ENCODE measurements at regions not wholly inside any gene's neighbourhood (a gene's known extent, or its start where the extent isn't known, plus 50 kb on each side); places are given as distances from the start of the nearest gene placed in this dataset.

DNA sequence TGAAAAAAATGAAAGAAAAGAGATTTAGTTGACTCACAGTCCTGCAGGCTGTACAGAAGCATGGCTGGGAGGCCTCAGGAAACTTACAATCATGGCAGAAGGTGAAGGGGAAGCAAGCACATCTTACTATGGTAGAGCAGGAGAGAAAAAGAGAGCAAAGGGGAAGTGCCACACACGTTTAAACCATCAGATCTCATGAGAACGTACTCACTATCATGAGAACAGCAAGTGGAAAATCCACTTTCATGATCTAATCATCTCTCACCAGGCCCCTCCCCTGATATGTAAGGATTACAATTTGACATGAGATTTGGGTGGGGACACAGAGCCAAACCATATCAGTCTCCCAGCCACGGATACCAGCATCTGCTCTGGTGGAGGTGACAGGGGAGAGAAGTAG, 50.8 kb upstream of the CPOX start:
- Mint-ChIP-seq H3K27ac (no peak overlapping the region), H3K27me3 (peaks cover 15% of the 10 kb centered on the region), H3K4me3 (no peak overlapping the region), H3K36me3 (no peaks in the 10 kb centered on the region), H3K4me1 (ENCODE audit: low read depth) (no peaks in the 10 kb centered on the region), H3K9me3 (peaks cover 2% of the 10 kb centered on the region)
- intact Hi-C loops (cut with micrococcal nuclease): no loop called here
- POLR2A ChIA-PET: no interaction called here
- CTCF ChIA-PET: no interaction called here
- no peak for DNase-seq

DNA sequence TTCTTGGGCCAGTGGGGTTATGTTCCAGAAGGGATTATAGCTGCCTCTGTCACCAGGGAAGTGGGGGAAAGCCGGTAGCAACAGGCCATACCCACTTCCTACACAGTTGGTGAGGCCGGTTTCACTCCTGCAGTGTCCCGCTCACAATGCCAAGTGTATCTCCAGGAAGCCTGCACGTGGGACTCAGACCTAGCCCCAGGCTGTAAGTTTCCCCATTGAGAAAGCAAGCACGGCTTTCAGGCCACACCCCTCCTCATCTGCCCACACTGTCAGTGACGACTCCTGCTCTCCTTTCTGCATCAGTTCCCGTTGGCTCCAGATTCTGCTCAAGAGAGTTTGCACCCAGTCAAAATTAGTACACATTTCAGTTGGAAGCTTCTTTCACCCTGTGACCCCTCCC, 51.6 kb upstream of the CPOX start:
- POLR2A ChIA-PET: no interaction called here
- CTCF ChIA-PET: no interaction called here
- no peaks in the 10 kb centered on the region for H3K36me3 Mint-ChIP-seq
- DNase-seq: no peak
- H3K4me3 Mint-ChIP-seq: no peak overlapping the region
- H3K9me3 Mint-ChIP-seq: no peaks in the 10 kb centered on the region
- H3K27ac Mint-ChIP-seq: no peak overlapping the region
- intact Hi-C loops (cut with micrococcal nuclease): no loop called here
- peaks cover 14% of the 10 kb centered on the region for H3K27me3 Mint-ChIP-seq
- no peaks in the 10 kb centered on the region for H3K4me1 Mint-ChIP-seq (ENCODE audit: low read depth)

DNA sequence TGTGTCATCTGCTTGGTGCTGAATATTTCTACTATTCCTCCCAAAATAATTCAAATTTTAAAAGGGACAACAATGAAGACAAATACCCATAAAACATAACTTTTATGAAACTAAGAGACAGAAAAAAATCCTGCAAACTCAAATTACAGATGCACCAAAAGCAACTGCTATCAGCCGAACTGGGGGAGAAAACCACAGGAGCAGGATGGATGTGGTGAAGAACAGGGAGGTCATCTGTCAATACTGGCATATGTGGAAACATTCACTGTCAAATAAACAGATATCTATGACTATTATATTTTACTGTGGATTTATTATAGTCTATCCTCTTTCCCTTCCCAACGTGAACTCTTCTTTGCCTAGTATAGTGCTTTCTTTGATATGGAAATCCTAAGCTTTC, 53.3 kb upstream of the CPOX start:
- no peaks in the 10 kb centered on the region for H3K36me3 Mint-ChIP-seq
- intact Hi-C loops (cut with micrococcal nuclease): no loop called here
- no peak for DNase-seq
- H3K4me1 Mint-ChIP-seq (ENCODE audit: low read depth): no peaks in the 10 kb centered on the region
- H3K9me3 Mint-ChIP-seq: no peaks in the 10 kb centered on the region
- H3K27me3 Mint-ChIP-seq: peaks cover 12% of the 10 kb centered on the region
- no peak overlapping the region for H3K27ac Mint-ChIP-seq
- ChIA-PET CTCF (no interaction called here), POLR2A (no interaction called here)
- no peak overlapping the region for H3K4me3 Mint-ChIP-seq

DNA sequence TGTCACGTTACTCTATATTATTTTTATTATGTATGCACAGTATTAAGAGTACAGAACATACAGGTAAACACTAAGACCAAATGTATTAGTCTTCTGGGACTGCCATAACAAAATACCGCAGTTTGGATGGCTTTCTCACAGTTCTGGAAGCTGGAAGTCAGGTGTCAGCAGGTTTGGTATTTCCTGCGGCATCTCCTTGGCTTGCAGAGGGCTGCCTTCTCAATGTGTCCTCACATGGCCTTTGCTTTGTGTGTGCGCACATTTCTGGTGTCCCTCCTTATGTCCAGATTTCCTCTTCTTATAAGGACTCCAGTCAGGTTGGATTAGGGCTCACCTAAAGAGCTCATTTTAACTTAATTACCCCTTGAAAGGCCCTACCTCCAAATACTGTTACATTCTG, 53.8 kb upstream of the CPOX start:
- Mint-ChIP-seq H3K27ac (no peak overlapping the region), H3K36me3 (no peaks in the 10 kb centered on the region), H3K4me3 (no peak overlapping the region), H3K9me3 (no peaks in the 10 kb centered on the region), H3K4me1 (ENCODE audit: low read depth) (no peaks in the 10 kb centered on the region), H3K27me3 (peaks cover 12% of the 10 kb centered on the region)
- no peak for DNase-seq
- intact Hi-C loops (cut with micrococcal nuclease): no loop called here
- POLR2A ChIA-PET: no interaction called here
- CTCF ChIA-PET: no interaction called here

GRCh38 chr3:98650971-98651779, 57.8 kb upstream of the CPOX start:
- Mint-ChIP-seq H3K36me3 (no peaks in the 10 kb centered on the region), H3K27me3 (no peaks in the 10 kb centered on the region), H3K4me1 (ENCODE audit: low read depth) (no peaks in the 10 kb centered on the region), H3K9me3 (no peaks in the 10 kb centered on the region), H3K27ac (no peak overlapping the region), H3K4me3 (no peak overlapping the region)
- ChIA-PET CTCF (no interaction called here), POLR2A (no interaction called here)
- intact Hi-C loops (cut with micrococcal nuclease): no loop called here
- no peak for DNase-seq

- no peak overlapping the region for H3K27ac Mint-ChIP-seq
- no peaks in the 10 kb centered on the region for H3K9me3 Mint-ChIP-seq
- POLR2A ChIA-PET: no interaction called here
- DNase-seq: no peak
- no peaks in the 10 kb centered on the region for H3K27me3 Mint-ChIP-seq
- H3K36me3 Mint-ChIP-seq: no peaks in the 10 kb centered on the region
- CTCF ChIA-PET: no interaction called here
- H3K4me1 Mint-ChIP-seq (ENCODE audit: low read depth): no peaks in the 10 kb centered on the region
- intact Hi-C loops (cut with micrococcal nuclease): no loop called here
- H3K4me3 Mint-ChIP-seq: no peak overlapping the region
These were observed 58.3 kb upstream of the CPOX start for GRCh38 chr3:98651780-98652077.

DNA sequence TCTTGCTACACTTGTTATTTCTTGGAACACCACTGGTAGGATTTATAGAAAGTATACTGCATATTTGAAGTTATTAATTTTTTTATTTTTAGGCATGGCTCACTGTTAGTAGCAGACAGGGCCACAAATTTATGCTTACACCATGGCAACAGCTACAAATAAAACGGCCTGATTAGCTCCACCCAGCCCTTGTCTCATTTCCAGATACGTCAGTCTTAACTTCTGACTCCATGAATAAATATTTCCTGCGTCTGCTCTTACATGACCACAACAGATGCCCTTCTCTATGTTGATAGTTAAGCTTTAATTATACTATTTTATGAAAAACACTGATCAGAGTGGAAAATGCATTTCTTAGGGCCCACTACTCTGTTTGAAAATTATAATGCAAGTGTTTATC, 62.3 kb upstream of the CPOX start:
- H3K4me3 Mint-ChIP-seq: no peak overlapping the region
- H3K9me3 Mint-ChIP-seq: no peaks in the 10 kb centered on the region
- intact Hi-C loops (cut with micrococcal nuclease): no loop called here
- no peak overlapping the region for H3K27ac Mint-ChIP-seq
- H3K36me3 Mint-ChIP-seq: no peaks in the 10 kb centered on the region
- H3K27me3 Mint-ChIP-seq: peaks cover 16% of the 10 kb centered on the region
- no peak for DNase-seq
- ChIA-PET POLR2A (no interaction called here), CTCF (interaction anchor here (0.7 kb wide), 1 partner anchor 614 kb away, joined by 3 read pairs; no protein-coding TSS in a partner anchor)
- peaks cover 3% of the 10 kb centered on the region for H3K4me1 Mint-ChIP-seq (ENCODE audit: low read depth)

DNA sequence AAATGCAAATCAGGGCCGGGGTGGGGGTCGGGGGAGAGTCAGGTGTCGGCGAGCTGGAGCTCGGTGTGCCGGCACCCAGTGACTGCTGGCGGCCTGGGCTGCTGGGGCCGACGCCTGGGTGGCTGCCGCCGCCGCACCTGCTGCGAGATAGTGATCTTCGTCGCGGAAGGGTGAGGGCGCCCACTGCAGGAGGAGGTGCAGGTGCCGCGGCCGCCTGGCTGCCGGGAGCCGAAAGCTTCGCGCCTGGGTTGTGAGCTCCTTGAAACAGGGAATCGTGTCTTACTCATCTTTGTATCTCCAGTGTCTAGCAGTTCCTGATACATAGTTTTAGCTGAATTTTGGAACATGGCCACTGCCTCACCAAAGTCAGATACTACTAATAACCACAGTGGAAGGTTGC, 64.0 kb upstream of the CPOX start:
- Mint-ChIP-seq H3K27ac (no peak overlapping the region), H3K36me3 (no peaks in the 10 kb centered on the region), H3K9me3 (no peaks in the 10 kb centered on the region), H3K27me3 (peaks cover 16% of the 10 kb centered on the region), H3K4me3 (no peak overlapping the region), H3K4me1 (ENCODE audit: low read depth) (peaks cover 3% of the 10 kb centered on the region)
- intact Hi-C loops (cut with micrococcal nuclease): loop anchor here (1.0 kb wide), 1 partner anchor 55 kb away; no protein-coding TSS in a partner anchor
- DNase-seq: peak; percentile 60
- ChIA-PET POLR2A (no interaction called here), CTCF (interaction anchor here (0.6 to 2.0 kb wide), 9 partner anchors 11 to 61 kb away, joined by 3 to 16 read pairs (median 3); no protein-coding TSS in a partner anchor)

DNA sequence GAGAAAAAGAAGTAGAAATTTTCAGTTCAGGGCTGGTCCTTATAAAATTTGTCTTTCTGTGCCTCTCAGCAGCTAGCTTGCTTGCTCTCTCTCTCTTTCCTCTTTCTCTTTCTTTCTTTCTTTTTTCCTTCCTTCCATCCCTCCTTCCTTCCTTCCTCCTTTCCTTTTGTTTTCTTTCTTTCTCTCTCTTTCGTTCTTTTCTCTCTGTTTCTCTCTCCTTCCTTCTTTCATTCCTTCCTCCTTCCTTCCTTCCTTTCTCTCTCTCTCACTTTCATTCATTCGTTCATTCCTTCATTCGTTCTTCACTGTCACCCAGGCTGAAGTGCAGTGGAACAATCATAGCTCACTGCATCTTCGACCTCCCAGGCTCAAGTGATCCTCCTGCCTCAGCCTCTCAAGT, 69.3 kb upstream of the CPOX start:
- ChIA-PET CTCF (interaction anchor here (1.1 kb wide), 1 partner anchor 66 kb away, joined by 3 read pairs; no protein-coding TSS in a partner anchor), POLR2A (no interaction called here)
- Mint-ChIP-seq H3K4me3 (no peak overlapping the region), H3K9me3 (no peaks in the 10 kb centered on the region), H3K4me1 (ENCODE audit: low read depth) (peaks cover under 1% of the 10 kb centered on the region), H3K27me3 (peaks cover 17% of the 10 kb centered on the region), H3K27ac (no peak overlapping the region), H3K36me3 (no peaks in the 10 kb centered on the region)
- no peak for DNase-seq
- intact Hi-C loops (cut with micrococcal nuclease): no loop called here

- Mint-ChIP-seq H3K9me3 (no peaks in the 10 kb centered on the region), H3K36me3 (no peaks in the 10 kb centered on the region), H3K4me1 (ENCODE audit: low read depth) (no peaks in the 10 kb centered on the region), H3K27me3 (peaks cover 1% of the 10 kb centered on the region), H3K27ac (no peak overlapping the region), H3K4me3 (no peak overlapping the region)
- intact Hi-C loops (cut with micrococcal nuclease): no loop called here
- DNase-seq: no peak
- ChIA-PET POLR2A (no interaction called here), CTCF (interaction anchor here (1.4 kb wide), 1 partner anchor 12 kb away, joined by 4 read pairs; no protein-coding TSS in a partner anchor)
These were observed 76.6 kb upstream of the CPOX start for GRCh38 chr3:98670020-98670419.

GRCh38 chr3:98679986-98680385, 83.2 kb upstream of the ST3GAL6 start:
- H3K4me3 Mint-ChIP-seq: no peak overlapping the region
- no peaks in the 10 kb centered on the region for H3K36me3 Mint-ChIP-seq
- peaks cover 1% of the 10 kb centered on the region for H3K27me3 Mint-ChIP-seq
- POLR2A ChIA-PET: no interaction called here
- H3K27ac Mint-ChIP-seq: no peak overlapping the region
- no peaks in the 10 kb centered on the region for H3K9me3 Mint-ChIP-seq
- intact Hi-C loops (cut with micrococcal nuclease): loop anchor here (10.0 kb wide), 1 partner anchor 85 kb away; the partner anchor contains the start of gene CPOX
- CTCF ChIA-PET: no interaction called here
- no peak for DNase-seq
- H3K4me1 Mint-ChIP-seq (ENCODE audit: low read depth): no peaks in the 10 kb centered on the region

DNA sequence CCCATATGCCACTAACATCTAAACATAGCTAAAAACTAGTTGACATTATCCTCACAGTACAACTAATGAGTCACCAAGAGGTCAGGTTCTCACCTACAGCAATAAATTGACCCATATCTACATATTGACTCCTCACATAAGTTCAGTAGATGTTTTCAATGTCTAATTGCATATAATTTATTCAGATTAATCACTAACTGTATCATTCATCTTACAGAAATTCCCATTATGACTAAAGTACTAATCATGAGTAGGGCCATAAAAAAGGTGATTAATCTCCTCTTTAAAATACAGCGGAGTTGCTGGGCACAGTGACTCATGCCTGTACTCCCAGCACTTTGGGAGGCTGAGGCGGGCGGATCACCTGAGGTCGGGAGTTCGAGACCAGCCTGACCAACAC, 82.4 kb upstream of the ST3GAL6 start:
- CTCF ChIA-PET: no interaction called here
- Mint-ChIP-seq H3K27me3 (peaks cover 1% of the 10 kb centered on the region), H3K4me1 (ENCODE audit: low read depth) (no peaks in the 10 kb centered on the region), H3K36me3 (no peaks in the 10 kb centered on the region), H3K27ac (no peak overlapping the region), H3K9me3 (no peaks in the 10 kb centered on the region), H3K4me3 (no peak overlapping the region)
- POLR2A ChIA-PET: no interaction called here
- intact Hi-C loops (cut with micrococcal nuclease): loop anchor here (10.0 kb wide), 1 partner anchor 86 kb away; the partner anchor contains the start of gene CPOX
- no peak for DNase-seq

DNA sequence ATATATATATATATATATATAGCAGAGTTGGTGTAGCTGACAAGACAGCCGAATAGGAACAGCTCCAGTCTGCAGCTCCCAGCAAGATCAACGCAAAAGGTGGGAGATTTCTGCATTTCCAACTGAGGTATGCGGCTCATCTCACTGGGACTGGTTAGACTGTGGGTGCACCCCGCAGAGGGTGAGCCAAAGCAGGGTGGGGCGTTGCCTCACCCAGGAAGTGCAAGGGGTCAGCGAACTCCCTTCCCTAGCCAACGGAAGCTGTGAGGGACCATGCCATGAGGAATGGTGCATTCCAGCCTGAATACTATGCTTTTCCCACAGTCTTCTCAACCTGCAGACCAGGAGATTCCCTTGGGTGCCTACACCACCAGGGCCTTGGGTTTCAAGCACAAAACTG, 81.7 kb upstream of the ST3GAL6 start:
- CTCF ChIA-PET: no interaction called here
- Mint-ChIP-seq H3K36me3 (no peaks in the 10 kb centered on the region), H3K4me1 (ENCODE audit: low read depth) (no peaks in the 10 kb centered on the region), H3K27ac (no peak overlapping the region), H3K27me3 (peaks cover 1% of the 10 kb centered on the region), H3K9me3 (no peaks in the 10 kb centered on the region), H3K4me3 (no peak overlapping the region)
- DNase-seq: no peak
- POLR2A ChIA-PET: no interaction called here
- intact Hi-C loops (cut with micrococcal nuclease): loop anchor here (10.0 kb wide), 1 partner anchor 87 kb away; the partner anchor contains the start of gene CPOX

All from activated CD4-positive, alpha-beta memory T cell treated with anti-CD3 and anti-CD28 coated beads for 36 hours (primary cell).